Transverse colon (tissue), 4 donors: ENCODE measurements at regions not wholly inside any gene's neighbourhood (a gene's known extent, or its start where the extent isn't known, plus 50 kb on each side); places are given as distances from the start of the nearest gene placed in this dataset.
"Not testable (repeated sequence)": the region's sequence is repeated elsewhere in the genome, so short reads cannot be mapped to it uniquely, and the experiment has no call there.

ENCODE experiments used
- DNase-seq: peaks from one replicate; pipeline ENCODE4 v3.0.0-alpha.2; 2019
- H3K27ac ChIP-seq, 4 donors: fragments of 200-600 bp; sonication (generic); 2 replicates each; pipeline ENCODE4 v1.5.1; 2016 to 2018; ENCODE audit warnings: inconsistent platforms in 4 of 4
- H3K27me3 ChIP-seq: fragments of 200-600 bp; sonication (generic); 2 replicates; pipeline ENCODE4 v1.5.1; 2017; ENCODE audit warnings: inconsistent platforms
- H3K36me3 ChIP-seq, 4 donors: fragments of 200-600 bp; sonication (generic); 2 replicates each; pipeline ENCODE4 v1.5.1; 2017 to 2019; ENCODE audit warnings: inconsistent platforms in 4 of 4
- H3K4me1 ChIP-seq, 4 donors: fragments of 200-600 bp; sonication (generic); 2 replicates each; pipeline ENCODE4 v1.5.1; 2017 to 2020; ENCODE audit warnings: inconsistent platforms in 4 of 4
- H3K4me3 ChIP-seq, 4 donors: fragments of 200-600 bp; sonication (generic); 1 replicate in 1 of 4; 2 replicates in 3 of 4; pipeline versions ENCODE4 v1.5.1 to v1.6.1; 2017 to 2019; ENCODE audit warnings: inconsistent platforms in 4 of 4
- H3K9me3 ChIP-seq, 2 donors: fragments of 200-600 bp; sonication (generic); 2 replicates each; pipeline ENCODE4 v1.5.1; 2017 to 2019; ENCODE audit warnings: inconsistent platforms in 2 of 2
- EP300 ChIP-seq: sonication (generic); formaldehyde crosslinking; IDR thresholded peaks from one replicate; pipeline ENCODE4 v1.6.1; 2017; ENCODE audit warnings: antibody characterized with exemption, low read depth
- POLR2A ChIP-seq: fragments of 450-650 bp; IDR thresholded peaks from one replicate; pipeline ENCODE4 v1.6.1; 2016; ENCODE audit warnings: antibody characterized with exemption, mild to moderate bottlenecking, moderate library complexity
- POLR2AphosphoS5 ChIP-seq, 3 donors: sonication (generic); formaldehyde crosslinking; IDR thresholded peaks; one replicate each; pipeline ENCODE4 v1.6.1; 2016; ENCODE audit warnings: antibody characterized with exemption in 3 of 3
- WGBS, 2 donors: methylation state at CpG; one replicate each; pipeline ENCODE4 v1.1.5; 2018; ENCODE audit warnings: low coverage in 1 of 2; 5-methylcytosine and 5-hydroxymethylcytosine counted together
- in situ Hi-C, 4 donors: fragments of 200-750 bp; cut with MboI; loops; one replicate each; pipeline versions ENCODE4 v1.15.0 to v1.15.1; 2017; ENCODE audit warnings: low sequenced_read_pairs in 3 of 4, low pct_ligation_motif_present in 1 of 4, low pct_unique_long_range_greater_than_20kb in 1 of 4
- intact Hi-C: fragments of 100-400 bp; cut with DNase I; formaldehyde crosslinking; loops from one replicate; pipeline ENCODE4 v1.15.1; 2023; ENCODE audit warnings: low total_unique reads
- TF ChIP-seq, protein P1 (sequence below), 5 experiments: fragments of 200-600 bp in 3 of 5; fragments of 450-650 bp in 2 of 5; sonication (generic) in 3 of 5; IDR thresholded peaks; 1 replicate in 2 of 5; 2 replicates in 3 of 5; pipeline ENCODE4 v1.5.1; 2016 to 2017; ENCODE audit warnings: antibody characterized with exemption in 5 of 5, inconsistent platforms in 3 of 5, mild to moderate bottlenecking in 2 of 5, moderate library complexity in 1 of 5

DNA sequence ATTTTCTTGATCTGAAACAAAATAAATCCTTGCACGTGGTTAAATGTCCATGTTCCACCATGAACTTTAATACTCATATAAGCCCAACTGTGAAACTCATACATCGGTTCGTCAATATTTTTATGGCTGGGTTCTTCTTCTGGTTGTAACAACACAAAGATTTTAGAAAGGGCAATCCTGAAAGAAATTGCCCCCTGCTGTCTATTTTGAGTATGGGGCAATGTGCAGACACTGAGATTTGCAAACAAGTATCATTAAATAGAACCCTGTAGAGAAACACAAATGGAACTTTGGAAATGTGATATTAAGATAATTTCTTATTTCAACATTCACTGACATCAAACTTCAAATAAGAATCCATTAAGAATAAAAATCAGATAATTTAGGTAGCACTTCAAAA lies 80.2 kb upstream of the PHACTR1 start:
- Histone ChIP-seq H3K9me3 (peaks cover 0 to 3% of the 10 kb centered on the region in 2 donors), H3K27ac (no peak overlapping the region), H3K4me1 (no peaks in the 10 kb centered on the region), H3K36me3 (no peaks in the 10 kb centered on the region), H3K27me3 (peaks cover 7% of the 10 kb centered on the region), H3K4me3 (no peak overlapping the region)
- TF ChIP-seq EP300 (no peak), POLR2AphosphoS5 (IDR thresholded peaks at IDR 0.05) (no peak), POLR2A (no peak)
- TF ChIP-seq, protein P1, sequence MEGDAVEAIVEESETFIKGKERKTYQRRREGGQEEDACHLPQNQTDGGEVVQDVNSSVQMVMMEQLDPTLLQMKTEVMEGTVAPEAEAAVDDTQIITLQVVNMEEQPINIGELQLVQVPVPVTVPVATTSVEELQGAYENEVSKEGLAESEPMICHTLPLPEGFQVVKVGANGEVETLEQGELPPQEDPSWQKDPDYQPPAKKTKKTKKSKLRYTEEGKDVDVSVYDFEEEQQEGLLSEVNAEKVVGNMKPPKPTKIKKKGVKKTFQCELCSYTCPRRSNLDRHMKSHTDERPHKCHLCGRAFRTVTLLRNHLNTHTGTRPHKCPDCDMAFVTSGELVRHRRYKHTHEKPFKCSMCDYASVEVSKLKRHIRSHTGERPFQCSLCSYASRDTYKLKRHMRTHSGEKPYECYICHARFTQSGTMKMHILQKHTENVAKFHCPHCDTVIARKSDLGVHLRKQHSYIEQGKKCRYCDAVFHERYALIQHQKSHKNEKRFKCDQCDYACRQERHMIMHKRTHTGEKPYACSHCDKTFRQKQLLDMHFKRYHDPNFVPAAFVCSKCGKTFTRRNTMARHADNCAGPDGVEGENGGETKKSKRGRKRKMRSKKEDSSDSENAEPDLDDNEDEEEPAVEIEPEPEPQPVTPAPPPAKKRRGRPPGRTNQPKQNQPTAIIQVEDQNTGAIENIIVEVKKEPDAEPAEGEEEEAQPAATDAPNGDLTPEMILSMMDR (IDR thresholded peaks at IDR 0.05): no peak
- 64 to 78% methylated on average over 3 of the region's 3 CpGs for WGBS, 2 donors
- in situ Hi-C loops: loop anchor here in 3 of 4 donors (10.0 to 25.0 kb wide), 2 partner anchors 251 to 258 kb away; no protein-coding TSS in a partner anchor
- DNase-seq: no peak
- intact Hi-C loops: loop anchor here (10.0 kb wide), 1 partner anchor 258 kb away; no protein-coding TSS in a partner anchor

DNA sequence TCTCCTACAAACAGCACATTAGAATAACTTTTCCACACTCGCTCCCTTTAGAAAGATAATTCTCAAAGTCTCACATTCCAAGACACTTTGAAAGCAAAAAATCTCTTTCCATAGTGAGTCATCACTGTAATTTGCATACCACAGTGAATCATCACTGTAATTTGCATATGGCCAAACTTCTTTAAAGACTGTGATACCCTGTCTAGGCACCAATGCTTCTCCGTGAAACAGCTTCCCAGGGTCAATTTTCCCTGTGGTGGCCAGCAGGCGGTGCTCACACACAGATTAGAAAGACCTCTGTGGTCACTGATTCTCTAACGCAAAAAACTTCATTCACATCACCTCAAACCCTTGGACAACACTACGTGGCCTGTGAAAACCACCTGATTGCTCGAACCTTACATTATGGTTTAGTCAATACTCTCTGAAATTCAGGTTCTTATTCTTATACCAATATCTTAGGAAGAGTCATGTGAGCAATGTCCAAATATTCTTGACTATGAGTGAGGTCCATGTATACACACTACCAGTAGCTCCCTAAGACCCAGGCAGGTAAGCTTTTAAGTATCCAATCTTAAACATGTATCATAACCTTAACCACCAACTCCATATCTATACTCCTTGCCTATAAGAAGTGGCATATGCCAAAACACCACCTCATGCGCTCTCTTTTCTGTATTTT lies 78.5 kb upstream of the PHACTR1 start:
- H3K9me3 ChIP-seq: peaks cover 0 to 4% of the 10 kb centered on the region in 2 donors
- H3K27me3 ChIP-seq: peaks cover 7% of the 10 kb centered on the region
- TF ChIP-seq EP300 (no peak), POLR2A (no peak)
- TF ChIP-seq, protein P1 (IDR thresholded peaks at IDR 0.05): peak; percentile 41 to 60 (median 53)
- no peak overlapping the region for H3K4me3 ChIP-seq
- no peaks in the 10 kb centered on the region for H3K36me3 ChIP-seq
- DNase-seq: peak; percentile 35
- in situ Hi-C loops (loop anchor here in 3 of 4 donors (10.0 to 25.0 kb wide), 2 partner anchors 249 to 257 kb away; no protein-coding TSS in a partner anchor), intact Hi-C loops (loop anchor here (10.0 kb wide), 1 partner anchor 257 kb away; no protein-coding TSS in a partner anchor)
- H3K4me1 ChIP-seq: no peaks in the 10 kb centered on the region
- WGBS, 2 donors: 21 to 27% methylated on average over 7 of the region's 7 CpGs
- H3K27ac ChIP-seq: no peak overlapping the region

DNA sequence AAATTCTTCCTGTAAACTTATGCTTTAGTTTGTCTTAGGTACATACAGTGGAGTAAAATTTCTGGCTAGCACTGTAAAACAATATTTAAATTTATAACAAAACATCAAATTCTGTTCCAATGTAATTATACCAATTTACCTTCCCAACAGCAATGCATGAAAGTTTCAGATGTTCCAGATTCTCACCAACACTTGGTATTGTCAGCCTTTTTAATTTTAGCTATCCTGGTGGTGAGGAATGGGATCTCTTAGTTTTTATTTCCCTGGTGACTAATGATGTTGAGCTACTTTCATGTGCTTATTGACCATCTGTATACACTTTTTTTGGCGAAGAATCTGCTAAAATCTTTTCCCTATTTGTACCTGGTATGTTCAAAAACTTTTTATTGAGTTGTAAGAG lies 76.1 kb upstream of the PHACTR1 start:
- in situ Hi-C loops (loop anchor here in 3 of 4 donors (10.0 to 25.0 kb wide), 2 partner anchors 247 to 254 kb away; no protein-coding TSS in a partner anchor), intact Hi-C loops (no loop called here)
- no peak for DNase-seq
- H3K4me1 ChIP-seq: no peaks in the 10 kb centered on the region
- H3K36me3 ChIP-seq: no peaks in the 10 kb centered on the region
- 41 to 79% methylated on average over 1 of the region's 1 CpG for WGBS, 2 donors
- H3K4me3 ChIP-seq: no peak overlapping the region
- H3K27me3 ChIP-seq: peaks cover 7% of the 10 kb centered on the region
- H3K27ac ChIP-seq: no peak overlapping the region
- peaks cover 0 to 4% of the 10 kb centered on the region in 2 donors for H3K9me3 ChIP-seq
- TF ChIP-seq, protein P1 (IDR thresholded peaks at IDR 0.05): no peak
- TF ChIP-seq POLR2AphosphoS5 (IDR thresholded peaks at IDR 0.05) (no peak), POLR2A (no peak), EP300 (no peak)

DNA sequence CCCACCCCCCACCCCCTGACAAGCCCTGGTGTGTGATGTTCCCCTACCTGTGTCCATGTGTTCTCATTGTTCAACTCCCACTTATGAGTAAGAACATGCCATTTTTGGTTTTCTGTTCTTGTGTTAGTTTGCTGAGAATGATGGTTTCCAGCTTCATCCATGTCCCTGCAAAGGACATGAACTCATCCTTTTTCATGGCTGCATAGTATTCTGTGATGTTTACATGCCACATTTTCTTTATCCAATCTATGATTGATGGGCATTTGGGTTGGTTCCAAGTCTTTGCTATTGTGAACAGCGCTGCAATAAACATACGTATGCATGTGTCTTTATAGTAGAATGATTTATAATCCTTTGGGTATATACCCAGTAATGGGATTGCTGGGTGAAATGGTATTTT lies 74.8 kb upstream of the PHACTR1 start:
- H3K27ac ChIP-seq, intact Hi-C loops, H3K27me3 ChIP-seq, H3K4me1 ChIP-seq, H3K4me3 ChIP-seq, H3K9me3 ChIP-seq, DNase-seq, H3K36me3 ChIP-seq: not testable (repeated sequence)
- in situ Hi-C loops: loop anchor here in 3 of 4 donors (10.0 to 25.0 kb wide), 2 partner anchors 246 to 253 kb away; no protein-coding TSS in a partner anchor
- WGBS, 2 donors: 71 to 83% methylated on average over 2 of the region's 2 CpGs
